ENCODE measurements at regions not wholly inside any gene's neighbourhood (a gene's known extent, or its start where the extent isn't known, plus 50 kb on each side); places are given as distances from the start of the nearest gene placed in this dataset.
"Not testable (repeated sequence)": the region's sequence is repeated elsewhere in the genome, so short reads cannot be mapped to it uniquely, and the experiment has no call there.

- no peak for ATAC-seq
- DNase-seq = no peak
- intact Hi-C loops (cut with DNase I) = no loop called here
Observed at GRCh38 chr9:82456642-82457041, 468.1 kb downstream of the SPATA31D1 start.

- ATAC-seq (no peak), DNase-seq (no peak)
- intact Hi-C loops (cut with DNase I) = no loop called here
Observed at GRCh38 chr9:82457298-82457697, 468.7 kb downstream of the SPATA31D1 start.

GRCh38 chr9:82457891-82458290, 469.3 kb downstream of the SPATA31D1 start:
- no peak for DNase-seq
- intact Hi-C loops (cut with DNase I) = no loop called here
- no peak for ATAC-seq

- intact Hi-C loops (cut with DNase I) = no loop called here
Observed at GRCh38 chr9:82458296-82458695, 469.7 kb downstream of the SPATA31D1 start.

GRCh38 chr9:82466616-82467260, 478.2 kb downstream of the SPATA31D1 start:
- peak in 1 of 2 donors; percentile 43 for ATAC-seq
- intact Hi-C loops (cut with DNase I) = no loop called here
- DNase-seq = peak; percentile 25

More at GRCh38 chr9:82458296-82458695, 469.7 kb downstream of the SPATA31D1 start:
- no peak for ATAC-seq
- no peak for DNase-seq

- ATAC-seq (no peak), DNase-seq (no peak)
- intact Hi-C loops (cut with DNase I) = no loop called here
Observed at GRCh38 chr9:82467436-82467835, 478.9 kb downstream of the SPATA31D1 start.

- intact Hi-C loops (cut with DNase I) = no loop called here
- DNase-seq (no peak), ATAC-seq (no peak)
Observed at GRCh38 chr9:82474235-82474634, 485.7 kb downstream of the SPATA31D1 start.

- DNase-seq (no peak), ATAC-seq (no peak)
- intact Hi-C loops (cut with DNase I) = no loop called here
Observed at GRCh38 chr9:82475584-82476301, 487.2 kb downstream of the SPATA31D1 start.

GRCh38 chr9:82480921-82481320, 492.3 kb downstream of the SPATA31D1 start:
- no peak for ATAC-seq

GRCh38 chr9:82487935-82488312, 499.4 kb downstream of the SPATA31D1 start:
- DNase-seq (no peak), ATAC-seq (no peak)
- intact Hi-C loops (cut with DNase I) = no loop called here

More at GRCh38 chr9:82480921-82481320, 492.3 kb downstream of the SPATA31D1 start:
- intact Hi-C loops (cut with DNase I) = no loop called here
- DNase-seq = no peak

GRCh38 chr9:82488313-82489200, 500.0 kb downstream of the SPATA31D1 start:
- ATAC-seq (peak; percentile 91), DNase-seq (peak; percentile 21)
- intact Hi-C loops (cut with DNase I) = no loop called here

- intact Hi-C loops (cut with DNase I) = no loop called here
- ATAC-seq (peak; percentile 28 to 58), DNase-seq (no peak)
Observed at GRCh38 chr9:82489201-82489821, 500.7 kb downstream of the SPATA31D1 start.

- intact Hi-C loops (cut with DNase I) = no loop called here
Observed at GRCh38 chr9:82490019-82490499, 501.5 kb downstream of the SPATA31D1 start.

GRCh38 chr9:82490821-82491220, 502.2 kb downstream of the SPATA31D1 start:
- intact Hi-C loops (cut with DNase I); DNase-seq; ATAC-seq: not testable (repeated sequence)

More at GRCh38 chr9:82490019-82490499, 501.5 kb downstream of the SPATA31D1 start:
- DNase-seq (no peak), ATAC-seq (no peak)

GRCh38 chr9:82491604-82492003, 503.0 kb downstream of the SPATA31D1 start:
- intact Hi-C loops (cut with DNase I) = no loop called here
- DNase-seq = no peak
- no peak for ATAC-seq

GRCh38 chr9:82492274-82492673, 503.7 kb downstream of the SPATA31D1 start:
- intact Hi-C loops (cut with DNase I) = no loop called here
- ATAC-seq (no peak), DNase-seq (no peak)

GRCh38 chr9:82495884-82496777, 507.6 kb downstream of the SPATA31D1 start:
- intact Hi-C loops (cut with DNase I) = no loop called here
- DNase-seq = peak; percentile 21
- ATAC-seq = peak in 1 of 2 donors; percentile 79

All from left cardiac atrium (tissue), 4 donors.